ENCODE measurements at regions not wholly inside any gene's neighbourhood (a gene's known extent, or its start where the extent isn't known, plus 50 kb on each side); places are given as distances from the start of the nearest gene placed in this dataset.

GRCh38 chr12:75577812-75578211 is 66.4 kb upstream of the KRR1 start:
- H3K4me3 ChIP-seq, result no peak overlapping the region
- H3K36me3 ChIP-seq (ENCODE audit: low read depth), result no peaks in the 10 kb centered on the region
- intact Hi-C loops (cut with DNase I, micrococcal nuclease), result no loop called here
- ATAC-seq (no peak), DNase-seq (no peak)
- H3K4me1 ChIP-seq (ENCODE audit: low read depth), result no peaks in the 10 kb centered on the region
- no peaks in the 10 kb centered on the region for H3K9me3 ChIP-seq
- no peak for TF ChIP-seq CTCF (IDR thresholded peaks at IDR 0.05)

- no peak for TF ChIP-seq CTCF (IDR thresholded peaks at IDR 0.05)
- H3K9me3 ChIP-seq, result no peaks in the 10 kb centered on the region
- intact Hi-C loops (cut with DNase I, micrococcal nuclease), result no loop called here
- no peaks in the 10 kb centered on the region for H3K4me1 ChIP-seq (ENCODE audit: low read depth)
- ATAC-seq, result no peak
- H3K36me3 ChIP-seq (ENCODE audit: low read depth), result no peaks in the 10 kb centered on the region
- DNase-seq, result no peak
- no peak overlapping the region for H3K4me3 ChIP-seq
Observed at GRCh38 chr12:75571656-75572205, 60.3 kb upstream of the KRR1 start.

GRCh38 chr12:75571204-75571603 is 59.8 kb upstream of the KRR1 start:
- H3K4me1 ChIP-seq (ENCODE audit: low read depth), result no peaks in the 10 kb centered on the region
- no peak overlapping the region for H3K4me3 ChIP-seq
- no peaks in the 10 kb centered on the region for H3K36me3 ChIP-seq (ENCODE audit: low read depth)
- intact Hi-C loops (cut with DNase I, micrococcal nuclease), result no loop called here
- no peaks in the 10 kb centered on the region for H3K9me3 ChIP-seq
- no peak for DNase-seq
- ATAC-seq, result no peak
- no peak for TF ChIP-seq CTCF (IDR thresholded peaks at IDR 0.05)

GRCh38 chr12:75568801-75569200 is 57.4 kb upstream of the KRR1 start:
- ATAC-seq (no peak), DNase-seq (no peak)
- TF ChIP-seq CTCF (IDR thresholded peaks at IDR 0.05), result no peak
- H3K4me3 ChIP-seq, result no peak overlapping the region
- H3K36me3 ChIP-seq (ENCODE audit: low read depth), result no peaks in the 10 kb centered on the region
- H3K4me1 ChIP-seq (ENCODE audit: low read depth), result no peaks in the 10 kb centered on the region
- intact Hi-C loops (cut with DNase I, micrococcal nuclease), result no loop called here
- H3K9me3 ChIP-seq, result no peaks in the 10 kb centered on the region

GRCh38 chr12:75568393-75568792 is 57.0 kb upstream of the KRR1 start:
- ATAC-seq, result no peak
- DNase-seq, result no peak
- intact Hi-C loops (cut with DNase I, micrococcal nuclease), result no loop called here
- Histone ChIP-seq H3K9me3 (no peaks in the 10 kb centered on the region), H3K4me3 (no peak overlapping the region), H3K4me1 (ENCODE audit: low read depth) (no peaks in the 10 kb centered on the region), H3K36me3 (ENCODE audit: low read depth) (no peaks in the 10 kb centered on the region)
- TF ChIP-seq CTCF (IDR thresholded peaks at IDR 0.05), result no peak

- TF ChIP-seq CTCF (IDR thresholded peaks at IDR 0.05), result no peak
- no peaks in the 10 kb centered on the region for H3K4me1 ChIP-seq (ENCODE audit: low read depth)
- no peak for DNase-seq
- no peaks in the 10 kb centered on the region for H3K36me3 ChIP-seq (ENCODE audit: low read depth)
- ATAC-seq, result no peak
- no peaks in the 10 kb centered on the region for H3K9me3 ChIP-seq
- no peak overlapping the region for H3K4me3 ChIP-seq
- intact Hi-C loops (cut with DNase I, micrococcal nuclease), result no loop called here
Observed at GRCh38 chr12:75565795-75566194, 54.4 kb upstream of the KRR1 start.

All from mucosa of descending colon (tissue), 3 donors.